CD4-positive, alpha-beta T cell (primary cell): ENCODE measurements at regions not wholly inside any gene's neighbourhood (a gene's known extent, or its start where the extent isn't known, plus 50 kb on each side); places are given as distances from the start of the nearest gene placed in this dataset.

Experiments
- ATAC-seq: fragments of 200-7000 bp; cut with Tn5 transposase; one replicate; pipeline ENCODE4 v1.10.0; 2022; ENCODE audit warnings: mild to moderate bottlenecking; ENCODE audit not compliant: poor library complexity
- CTCF ChIA-PET: fragments of 350-600 bp; sonication (Branson Sonifier 250); formaldehyde crosslinking; loops from one replicate; lab custom pipeline; 2021; ENCODE audit warnings: antibody characterized with exemption, inconsistent platforms; lab: Charles Lee
- POLR2A ChIA-PET: fragments of 350-600 bp; sonication (Branson Sonifier 250); formaldehyde crosslinking; loops from one replicate; lab custom pipeline; 2021; ENCODE audit warnings: antibody characterized with exemption, inconsistent platforms; lab: Charles Lee
- DNase-seq, 14 experiments: peaks; one replicate each; pipeline ENCODE4 v3.0.0-alpha.2; 2013 to 2020; ENCODE audit warnings: mixed read lengths in 2 of 14
- H3K27ac ChIP-seq, 2 donors: one replicate each; pipeline versions ENCODE4 v1.5.1 to v1.7.0; 2013; ENCODE audit warnings: low read length in 2 of 2, low read depth in 1 of 2, mild to moderate bottlenecking in 1 of 2
- H3K27me3 ChIP-seq, 2 experiments: 1 replicate in 1 of 2; 2 replicates in 1 of 2; pipeline versions ENCODE4 v1.6.1 to v1.7.0; 2013; ENCODE audit warnings: low read length in 2 of 2, control low read depth in 1 of 2, mild to moderate bottlenecking in 1 of 2, moderate library complexity in 1 of 2; ENCODE audit not compliant: insufficient read depth in 2 of 2, control insufficient read depth in 1 of 2
- H3K36me3 ChIP-seq: one replicate; pipeline ENCODE4 v1.6.1; 2013; ENCODE audit warnings: low read length, control low read depth; ENCODE audit not compliant: insufficient read depth
- H3K4me1 ChIP-seq: one replicate; pipeline ENCODE4 v1.6.1; 2013; ENCODE audit warnings: low read length, control low read depth; ENCODE audit not compliant: insufficient read depth
- H3K4me3 ChIP-seq: one replicate; pipeline ENCODE4 v1.5.1; 2013; ENCODE audit warnings: mild to moderate bottlenecking, low read length, moderate library complexity
- H3K9me3 ChIP-seq, 2 experiments: 1 replicate in 1 of 2; 2 replicates in 1 of 2; pipeline versions ENCODE4 v1.6.1 to v1.7.0; 2013; ENCODE audit warnings: low read length in 2 of 2, mild to moderate bottlenecking in 2 of 2, control low read depth in 1 of 2, moderate library complexity in 1 of 2; ENCODE audit not compliant: control insufficient read depth in 1 of 2, insufficient read depth in 1 of 2
- H3K27ac Mint-ChIP-seq: one replicate; pipeline ENCODE4 v1.8.0; 2020; ENCODE audit warnings: mixed read lengths
- H3K27me3 Mint-ChIP-seq: one replicate; pipeline ENCODE4 v1.8.0; 2021; ENCODE audit warnings: mixed read lengths
- H3K36me3 Mint-ChIP-seq: one replicate; pipeline ENCODE4 v1.8.0; 2021; ENCODE audit warnings: low read depth, mixed read lengths
- H3K4me1 Mint-ChIP-seq: one replicate; pipeline ENCODE4 v1.8.0; 2021; ENCODE audit warnings: low read depth, mixed read lengths
- H3K4me3 Mint-ChIP-seq: one replicate; pipeline ENCODE4 v1.8.0; 2020; ENCODE audit warnings: mild to moderate bottlenecking, mixed read lengths
- H3K9me3 Mint-ChIP-seq: one replicate; pipeline ENCODE4 v1.8.0; 2020; ENCODE audit warnings: mixed read lengths
- CTCF ChIP-seq: fragments of 200-600 bp; IDR thresholded peaks from one replicate; pipeline ENCODE4 v1.8.0; 2022; ENCODE audit warnings: antibody characterized with exemption, mild to moderate bottlenecking
- intact Hi-C, 2 experiments: fragments of 100-400 bp; cut with DNase I in 1 of 2; cut with micrococcal nuclease in 1 of 2; formaldehyde crosslinking; loops; one replicate each; pipeline versions ENCODE4 v1.15.1 to v1.9.0; 2023 to 2025; cut with DNase I, micrococcal nuclease

DNA sequence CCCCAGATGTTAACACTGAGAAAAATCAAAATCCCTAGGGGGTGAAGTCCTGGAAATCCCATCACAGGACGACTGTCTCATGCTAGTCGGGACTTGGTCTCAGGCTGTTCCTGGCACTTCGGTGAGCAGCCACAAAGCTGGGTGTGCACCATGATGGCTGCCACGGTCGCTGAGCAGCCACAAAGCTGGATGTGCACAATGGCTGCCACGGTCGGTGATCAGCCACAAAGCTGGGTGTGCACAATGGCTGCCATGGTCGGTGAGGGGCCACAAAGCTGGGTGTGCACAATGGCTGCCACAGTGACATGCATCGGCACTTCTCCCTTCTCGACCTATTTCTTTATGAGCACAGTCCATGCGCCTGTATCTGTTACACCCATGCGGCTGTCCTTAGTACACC, 505.1 kb downstream of the TCERG1L start:
- H3K27me3 Mint-ChIP-seq = no peaks in the 10 kb centered on the region
- DNase-seq (no peak), ATAC-seq (no peak)
- no peak overlapping the region for H3K4me3 ChIP-seq
- CTCF ChIA-PET = no interaction called here
- no peaks in the 10 kb centered on the region for H3K4me1 Mint-ChIP-seq
- no peaks in the 10 kb centered on the region for H3K36me3 ChIP-seq
- no peak overlapping the region for H3K4me3 Mint-ChIP-seq
- H3K27ac Mint-ChIP-seq = no peak overlapping the region
- H3K9me3 ChIP-seq = peaks cover 0 to 39% of the 10 kb centered on the region in 2 experiments
- POLR2A ChIA-PET = no interaction called here
- H3K9me3 Mint-ChIP-seq = no peaks in the 10 kb centered on the region
- no peaks in the 10 kb centered on the region for H3K36me3 Mint-ChIP-seq
- no peaks in the 10 kb centered on the region for H3K27me3 ChIP-seq
- H3K4me1 ChIP-seq = no peaks in the 10 kb centered on the region
- intact Hi-C loops = no loop called here
- TF ChIP-seq CTCF = no peak
- no peak overlapping the region for H3K27ac ChIP-seq

- POLR2A ChIA-PET = no interaction called here
- no peak overlapping the region for H3K27ac Mint-ChIP-seq
- no peaks in the 10 kb centered on the region for H3K36me3 Mint-ChIP-seq
- H3K9me3 ChIP-seq = peaks cover 0 to 34% of the 10 kb centered on the region in 2 experiments
- H3K27me3 Mint-ChIP-seq = no peaks in the 10 kb centered on the region
- no peaks in the 10 kb centered on the region for H3K9me3 Mint-ChIP-seq
- DNase-seq (no peak), ATAC-seq (no peak)
- H3K36me3 ChIP-seq = no peaks in the 10 kb centered on the region
- TF ChIP-seq CTCF = no peak
- H3K4me1 ChIP-seq = no peaks in the 10 kb centered on the region
- H3K4me1 Mint-ChIP-seq = no peaks in the 10 kb centered on the region
- no peak overlapping the region for H3K27ac ChIP-seq
- no peaks in the 10 kb centered on the region for H3K27me3 ChIP-seq
- no peak overlapping the region for H3K4me3 ChIP-seq
- intact Hi-C loops = no loop called here
- CTCF ChIA-PET = no interaction called here
- H3K4me3 Mint-ChIP-seq = no peak overlapping the region
Observed at GRCh38 chr10:130807096-130807495, 504.4 kb downstream of the TCERG1L start.

GRCh38 chr10:130807721-130808120, 503.8 kb downstream of the TCERG1L start:
- Mint-ChIP-seq H3K4me3 (no peak overlapping the region), H3K27ac (no peak overlapping the region), H3K36me3 (no peaks in the 10 kb centered on the region), H3K4me1 (no peaks in the 10 kb centered on the region), H3K9me3 (no peaks in the 10 kb centered on the region), H3K27me3 (no peaks in the 10 kb centered on the region)
- no peak for TF ChIP-seq CTCF
- Histone ChIP-seq H3K27me3 (no peaks in the 10 kb centered on the region), H3K4me3 (no peak overlapping the region), H3K36me3 (no peaks in the 10 kb centered on the region), H3K9me3 (peaks cover 0 to 38% of the 10 kb centered on the region in 2 experiments), H3K4me1 (no peaks in the 10 kb centered on the region), H3K27ac (no peak overlapping the region)
- intact Hi-C loops = no loop called here
- DNase-seq (no peak), ATAC-seq (no peak)
- CTCF ChIA-PET = no interaction called here
- POLR2A ChIA-PET = no interaction called here
